ENCODE measurements at regions not wholly inside any gene's neighbourhood (a gene's known extent, or its start where the extent isn't known, plus 50 kb on each side); places are given as distances from the start of the nearest gene placed in this dataset.

- TF ChIP-seq CTCF (IDR thresholded peaks at IDR 0.05; ENCODE audit: low read depth, low read length, missing input control) = no peak
- no peak for TF ChIP-seq YY1 (IDR thresholded peaks at IDR 0.05)
- TF ChIP-seq NR2F2 (IDR thresholded peaks at IDR 0.05) = no peak
- TF ChIP-seq SP1 (IDR thresholded peaks at IDR 0.05) = no peak
- TF ChIP-seq, protein P1, sequence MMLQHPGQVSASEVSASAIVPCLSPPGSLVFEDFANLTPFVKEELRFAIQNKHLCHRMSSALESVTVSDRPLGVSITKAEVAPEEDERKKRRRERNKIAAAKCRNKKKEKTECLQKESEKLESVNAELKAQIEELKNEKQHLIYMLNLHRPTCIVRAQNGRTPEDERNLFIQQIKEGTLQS (IDR thresholded peaks at IDR 0.05) = no peak
- no peak for TF ChIP-seq JUND (IDR thresholded peaks at IDR 0.05)
- TF ChIP-seq TAF1 (conservative IDR thresholded peaks at IDR 0.05) = no peak
- no peak for TF ChIP-seq GABPA (IDR thresholded peaks at IDR 0.05 in 1 of 2, conservative IDR thresholded peaks at IDR 0.05 in 1 of 2)
- TF ChIP-seq REST (IDR thresholded peaks at IDR 0.05) = no peak
- no peak for TF ChIP-seq RAD21 (IDR thresholded peaks at IDR 0.05)
- no peak for TF ChIP-seq MAX (IDR thresholded peaks at IDR 0.05)
- no peak for TF ChIP-seq EGR1 (IDR thresholded peaks at IDR 0.05; ENCODE audit: low read depth in 2 of 2)
- TF ChIP-seq HNF4G (IDR thresholded peaks at IDR 0.05) = no peak
Measured at GRCh38 chr5:154590093-154590724, 112.2 kb upstream of the HAND1 start.

Measured in liver (tissue), 3 donors.